Central memory CD8-positive, alpha-beta T cell (primary cell): ENCODE measurements at regions not wholly inside any gene's neighbourhood (a gene's known extent, or its start where the extent isn't known, plus 50 kb on each side); places are given as distances from the start of the nearest gene placed in this dataset.
"Not testable (repeated sequence)": the region's sequence is repeated elsewhere in the genome, so short reads cannot be mapped to it uniquely, and the experiment has no call there.

ENCODE experiments used
- ATAC-seq: fragments of 150-1000 bp; cut with Tn5 transposase; replicated peaks from 2 replicates; pipeline ENCODE4 v1.10.0; 2022; ENCODE audit warnings: mild to moderate bottlenecking, moderate FRiP score, moderate number of reproducible peaks; ENCODE audit not compliant: poor library complexity, severe bottlenecking; ENCODE audit errors: extremely low read depth
- DNase-seq, 2 donors: peaks; one replicate each; pipeline ENCODE4 v3.0.0; 2021; ENCODE audit warnings: low spot score in 2 of 2
- H3K27ac Mint-ChIP-seq: one replicate; pipeline ENCODE4 v1.8.0; 2022; ENCODE audit warnings: low read depth, mild to moderate bottlenecking, moderate library complexity, mixed read lengths
- H3K27me3 Mint-ChIP-seq: one replicate; pipeline ENCODE4 v1.8.0; 2022; ENCODE audit warnings: mixed read lengths
- H3K36me3 Mint-ChIP-seq: one replicate; pipeline ENCODE4 v1.8.0; 2022; ENCODE audit warnings: mild to moderate bottlenecking, moderate library complexity, mixed read lengths; ENCODE audit not compliant: insufficient read depth
- H3K4me1 Mint-ChIP-seq: one replicate; pipeline ENCODE4 v1.8.0; 2022; ENCODE audit warnings: mixed read lengths
- H3K4me3 Mint-ChIP-seq: one replicate; pipeline ENCODE4 v1.8.0; 2022; ENCODE audit warnings: mild to moderate bottlenecking, moderate library complexity, mixed read lengths
- H3K9me3 Mint-ChIP-seq: one replicate; pipeline ENCODE4 v1.8.0; 2022; ENCODE audit warnings: mixed read lengths

- Mint-ChIP-seq H3K4me1 (no peaks in the 10 kb centered on the region), H3K9me3 (no peaks in the 10 kb centered on the region), H3K36me3 (no peaks in the 10 kb centered on the region), H3K27me3 (peaks cover 30% of the 10 kb centered on the region), H3K4me3 (no peak overlapping the region), H3K27ac (no peak overlapping the region)
- no peak for DNase-seq
- ATAC-seq, result no peak
Observed at GRCh38 chr10:6795541-6795940, 215.5 kb upstream of the PRKCQ start.

DNA sequence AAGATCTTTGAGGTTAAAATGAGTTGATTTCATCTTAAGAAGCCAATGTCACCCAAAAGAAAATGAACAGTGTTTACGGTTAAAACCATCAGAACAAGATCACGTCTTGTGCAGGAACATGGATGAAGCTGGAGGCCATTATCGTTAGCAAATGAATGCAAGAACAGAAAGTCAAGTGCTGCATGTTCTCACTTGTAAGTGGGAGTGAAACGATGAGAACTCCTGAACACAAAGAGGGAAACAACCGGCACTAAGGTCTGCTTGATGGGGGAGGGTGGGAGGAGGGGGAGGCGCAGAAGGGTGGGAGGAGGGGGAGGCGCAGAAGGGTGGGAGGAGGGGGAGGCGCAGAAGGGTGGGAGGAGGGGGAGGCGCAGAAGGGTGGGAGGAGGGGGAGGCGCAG is 214.8 kb upstream of the PRKCQ start:
- not testable (repeated sequence) for H3K36me3 Mint-ChIP-seq, ATAC-seq, H3K9me3 Mint-ChIP-seq, DNase-seq, H3K27ac Mint-ChIP-seq, H3K4me1 Mint-ChIP-seq, H3K4me3 Mint-ChIP-seq
- H3K27me3 Mint-ChIP-seq, result peaks cover 25% of the 10 kb centered on the region

DNA sequence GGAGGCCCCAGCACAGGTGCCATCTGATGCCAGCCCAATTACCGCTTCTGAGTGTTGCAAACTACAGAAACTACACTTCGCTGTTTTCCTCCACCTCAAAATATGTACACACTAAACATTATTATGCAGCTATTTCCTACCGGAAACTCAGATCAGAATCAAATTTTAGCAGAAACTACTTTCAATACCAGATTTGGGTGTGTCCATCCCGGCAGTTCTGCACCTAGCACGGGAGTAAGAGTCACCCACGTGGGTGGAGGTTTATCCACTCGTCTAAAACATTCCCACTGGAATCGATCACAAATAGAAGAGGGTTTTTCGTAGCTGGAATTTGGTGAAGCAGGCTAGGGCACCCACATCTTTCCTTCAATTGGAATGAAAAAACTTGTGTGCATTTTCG is 214.4 kb upstream of the PRKCQ start:
- Mint-ChIP-seq H3K9me3 (no peaks in the 10 kb centered on the region), H3K27me3 (peaks cover 25% of the 10 kb centered on the region), H3K27ac (no peak overlapping the region), H3K4me3 (no peak overlapping the region), H3K4me1 (no peaks in the 10 kb centered on the region), H3K36me3 (no peaks in the 10 kb centered on the region)
- DNase-seq, result no peak
- no peak for ATAC-seq

DNA sequence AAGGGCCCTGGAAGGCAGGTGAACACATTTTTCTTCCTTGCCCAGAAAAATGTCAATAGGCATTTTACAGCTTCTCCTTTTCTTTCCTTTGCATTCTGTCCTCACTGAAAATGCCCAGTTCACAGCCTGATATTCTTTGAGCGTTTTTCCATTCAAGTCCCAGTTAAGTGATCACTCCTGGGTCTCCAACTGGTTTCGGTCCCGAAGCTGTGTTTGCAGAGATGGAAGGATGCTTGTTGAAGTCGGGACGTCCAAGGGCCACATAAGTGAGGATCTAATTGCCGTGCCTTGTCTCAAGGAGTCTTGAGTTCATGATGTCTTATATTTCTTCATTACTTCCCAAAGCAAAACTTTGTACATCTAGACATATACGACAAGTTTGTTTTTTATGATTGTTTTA is 208.7 kb upstream of the PRKCQ start:
- no peaks in the 10 kb centered on the region for H3K9me3 Mint-ChIP-seq
- no peak overlapping the region for H3K4me3 Mint-ChIP-seq
- ATAC-seq (no peak), DNase-seq (no peak)
- H3K4me1 Mint-ChIP-seq, result no peaks in the 10 kb centered on the region
- H3K27me3 Mint-ChIP-seq, result peaks cover 11% of the 10 kb centered on the region
- H3K36me3 Mint-ChIP-seq, result no peaks in the 10 kb centered on the region
- no peak overlapping the region for H3K27ac Mint-ChIP-seq

- DNase-seq (no peak), ATAC-seq (no peak)
- Mint-ChIP-seq H3K36me3 (no peaks in the 10 kb centered on the region), H3K27me3 (peaks cover 16% of the 10 kb centered on the region), H3K4me1 (no peaks in the 10 kb centered on the region), H3K4me3 (no peak overlapping the region), H3K9me3 (no peaks in the 10 kb centered on the region), H3K27ac (no peak overlapping the region)
Observed at GRCh38 chr10:6788231-6788630, 208.2 kb upstream of the PRKCQ start.

- DNase-seq (no peak), ATAC-seq (no peak)
- Mint-ChIP-seq H3K36me3 (no peaks in the 10 kb centered on the region), H3K4me3 (no peak overlapping the region), H3K9me3 (no peaks in the 10 kb centered on the region), H3K27ac (no peak overlapping the region), H3K4me1 (no peaks in the 10 kb centered on the region), H3K27me3 (peaks cover 22% of the 10 kb centered on the region)
Observed at GRCh38 chr10:6787718-6788117, 207.6 kb upstream of the PRKCQ start.

- H3K27me3 Mint-ChIP-seq, result peaks cover 24% of the 10 kb centered on the region
- H3K4me1 Mint-ChIP-seq, result no peaks in the 10 kb centered on the region
- ATAC-seq (no peak), DNase-seq (no peak)
- H3K36me3 Mint-ChIP-seq, result no peaks in the 10 kb centered on the region
- no peak overlapping the region for H3K27ac Mint-ChIP-seq
- H3K4me3 Mint-ChIP-seq, result no peak overlapping the region
- no peaks in the 10 kb centered on the region for H3K9me3 Mint-ChIP-seq
Observed at GRCh38 chr10:6787091-6787490, 207.0 kb upstream of the PRKCQ start.

GRCh38 chr10:6786579-6787031 is 206.5 kb upstream of the PRKCQ start:
- DNase-seq (no peak), ATAC-seq (no peak)
- no peak overlapping the region for H3K4me3 Mint-ChIP-seq
- H3K9me3 Mint-ChIP-seq, result no peaks in the 10 kb centered on the region
- H3K27me3 Mint-ChIP-seq, result peaks cover 23% of the 10 kb centered on the region
- H3K27ac Mint-ChIP-seq, result no peak overlapping the region
- H3K36me3 Mint-ChIP-seq, result no peaks in the 10 kb centered on the region
- H3K4me1 Mint-ChIP-seq, result no peaks in the 10 kb centered on the region

GRCh38 chr10:6784429-6784828 is 204.4 kb upstream of the PRKCQ start:
- H3K4me1 Mint-ChIP-seq, DNase-seq, H3K27ac Mint-ChIP-seq, ATAC-seq, H3K36me3 Mint-ChIP-seq, H3K4me3 Mint-ChIP-seq, H3K9me3 Mint-ChIP-seq: not testable (repeated sequence)
- H3K27me3 Mint-ChIP-seq, result peaks cover 36% of the 10 kb centered on the region

GRCh38 chr10:6783471-6783870 is 203.4 kb upstream of the PRKCQ start:
- ATAC-seq, result no peak
- Mint-ChIP-seq H3K27me3 (peaks cover 41% of the 10 kb centered on the region), H3K36me3 (no peaks in the 10 kb centered on the region), H3K4me3 (no peak overlapping the region), H3K4me1 (no peaks in the 10 kb centered on the region), H3K9me3 (no peaks in the 10 kb centered on the region), H3K27ac (no peak overlapping the region)
- no peak for DNase-seq

DNA sequence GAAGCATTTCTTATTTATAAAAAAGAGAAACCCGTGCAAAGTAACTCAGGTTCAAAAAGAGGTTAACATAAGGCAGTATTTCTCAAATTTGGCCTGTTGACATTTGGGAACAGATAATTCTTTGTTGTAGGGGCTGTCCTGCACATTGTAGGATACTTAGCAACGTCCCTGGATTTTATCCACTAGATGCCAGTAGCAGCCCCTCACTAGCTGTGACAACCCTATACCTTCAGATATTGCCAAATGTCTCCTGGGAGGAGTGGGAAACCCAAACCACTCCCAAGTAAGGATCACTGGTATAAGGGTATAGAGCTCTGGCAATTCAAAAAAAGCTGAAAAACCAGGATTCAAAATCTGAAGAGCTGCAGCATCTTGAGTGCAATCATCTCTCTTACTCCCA is 202.3 kb upstream of the PRKCQ start:
- H3K36me3 Mint-ChIP-seq, result no peaks in the 10 kb centered on the region

DNA sequence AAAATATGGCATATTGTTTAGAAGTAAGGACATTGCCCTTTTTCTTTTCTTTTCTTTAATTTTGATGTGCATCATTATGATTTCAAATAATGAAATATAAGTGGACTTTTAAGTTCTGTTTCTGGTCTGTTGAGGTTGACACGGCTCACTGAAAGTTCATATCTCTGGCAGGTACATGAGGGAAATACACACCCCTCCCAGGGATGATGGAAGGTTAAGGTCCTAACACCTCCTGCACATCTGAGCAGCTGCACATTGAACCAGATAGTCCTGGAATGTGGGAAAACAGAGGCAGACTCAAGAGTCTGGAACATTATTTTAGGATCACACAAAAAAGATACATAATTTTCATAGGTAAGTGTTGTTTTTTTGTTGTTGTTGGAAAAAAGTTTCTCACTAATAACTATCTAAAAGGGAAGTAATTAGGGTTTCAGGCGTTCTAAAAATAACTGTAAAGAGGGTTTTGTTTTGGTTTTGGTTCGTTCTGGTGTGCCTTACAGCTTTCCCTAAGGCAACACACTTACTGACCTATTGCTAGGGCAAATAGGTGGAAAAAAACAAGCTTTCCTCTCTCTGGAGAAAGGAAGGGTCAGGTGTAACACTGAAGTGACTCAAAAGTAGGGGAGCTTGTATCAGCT is 201.2 kb upstream of the PRKCQ start:
- no peaks in the 10 kb centered on the region for H3K9me3 Mint-ChIP-seq
- DNase-seq (no peak), ATAC-seq (no peak)
- no peak overlapping the region for H3K4me3 Mint-ChIP-seq
- no peaks in the 10 kb centered on the region for H3K4me1 Mint-ChIP-seq
- H3K36me3 Mint-ChIP-seq, result no peaks in the 10 kb centered on the region
- peaks cover 61% of the 10 kb centered on the region for H3K27me3 Mint-ChIP-seq
- H3K27ac Mint-ChIP-seq, result no peak overlapping the region

More for the DNA sequence above, 202.3 kb upstream of the PRKCQ start:
- Mint-ChIP-seq H3K4me3 (no peak overlapping the region), H3K27me3 (peaks cover 52% of the 10 kb centered on the region), H3K9me3 (no peaks in the 10 kb centered on the region), H3K27ac (no peak overlapping the region), H3K4me1 (no peaks in the 10 kb centered on the region)
- ATAC-seq (no peak), DNase-seq (no peak)

- Mint-ChIP-seq H3K27me3 (peaks cover 72% of the 10 kb centered on the region), H3K4me3 (no peak overlapping the region)
Observed at GRCh38 chr10:6780008-6780677, 200.1 kb upstream of the PRKCQ start.

More at GRCh38 chr10:6780008-6780677, 200.1 kb upstream of the PRKCQ start:
- Mint-ChIP-seq H3K9me3 (no peaks in the 10 kb centered on the region), H3K27ac (no peak overlapping the region), H3K4me1 (no peaks in the 10 kb centered on the region), H3K36me3 (no peaks in the 10 kb centered on the region)
- DNase-seq (no peak), ATAC-seq (no peak)
